ENCODE measurements at regions not wholly inside any gene's neighbourhood (a gene's known extent, or its start where the extent isn't known, plus 50 kb on each side); places are given as distances from the start of the nearest gene placed in this dataset.
A peak's percentile ranks its signal among the peaks of the same experiment; 100 is the strongest.

GRCh38 chr11:70820712-70821111, 422.4 kb downstream of the CTTN start:
- H3K27ac ChIP-seq: no peak overlapping the region
- TF ChIP-seq, protein P1, sequence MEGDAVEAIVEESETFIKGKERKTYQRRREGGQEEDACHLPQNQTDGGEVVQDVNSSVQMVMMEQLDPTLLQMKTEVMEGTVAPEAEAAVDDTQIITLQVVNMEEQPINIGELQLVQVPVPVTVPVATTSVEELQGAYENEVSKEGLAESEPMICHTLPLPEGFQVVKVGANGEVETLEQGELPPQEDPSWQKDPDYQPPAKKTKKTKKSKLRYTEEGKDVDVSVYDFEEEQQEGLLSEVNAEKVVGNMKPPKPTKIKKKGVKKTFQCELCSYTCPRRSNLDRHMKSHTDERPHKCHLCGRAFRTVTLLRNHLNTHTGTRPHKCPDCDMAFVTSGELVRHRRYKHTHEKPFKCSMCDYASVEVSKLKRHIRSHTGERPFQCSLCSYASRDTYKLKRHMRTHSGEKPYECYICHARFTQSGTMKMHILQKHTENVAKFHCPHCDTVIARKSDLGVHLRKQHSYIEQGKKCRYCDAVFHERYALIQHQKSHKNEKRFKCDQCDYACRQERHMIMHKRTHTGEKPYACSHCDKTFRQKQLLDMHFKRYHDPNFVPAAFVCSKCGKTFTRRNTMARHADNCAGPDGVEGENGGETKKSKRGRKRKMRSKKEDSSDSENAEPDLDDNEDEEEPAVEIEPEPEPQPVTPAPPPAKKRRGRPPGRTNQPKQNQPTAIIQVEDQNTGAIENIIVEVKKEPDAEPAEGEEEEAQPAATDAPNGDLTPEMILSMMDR (IDR thresholded peaks at IDR 0.05): no peak
- no peak for TF ChIP-seq POLR2A (IDR thresholded peaks at IDR 0.05)
- H3K27me3 ChIP-seq: no peaks in the 10 kb centered on the region
- H3K4me3 ChIP-seq: no peak overlapping the region
- H3K9me3 ChIP-seq: no peaks in the 10 kb centered on the region
- no peaks in the 10 kb centered on the region for H3K4me1 ChIP-seq
- no peak for DNase-seq
- no peaks in the 10 kb centered on the region for H3K36me3 ChIP-seq

DNA sequence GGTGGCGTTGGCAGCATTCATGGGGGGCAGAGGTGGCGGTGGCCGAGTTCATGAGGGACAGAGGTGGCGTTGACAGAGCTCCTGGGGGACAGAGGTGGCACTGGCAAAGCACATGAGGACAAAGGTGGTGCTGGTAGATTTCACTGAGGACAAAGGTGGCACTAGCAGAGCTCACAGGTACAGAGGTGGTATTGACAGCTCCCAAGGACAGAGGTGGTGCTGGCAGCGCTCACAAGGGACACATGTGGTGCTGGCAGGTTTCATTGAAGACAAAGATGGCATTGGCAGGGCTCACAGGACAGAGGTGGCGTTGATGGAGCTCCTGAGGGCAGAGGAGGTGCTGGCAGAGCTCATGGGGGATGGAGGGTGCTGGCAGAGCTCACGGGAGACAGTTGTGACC, 425.4 kb downstream of the CTTN start:
- Histone ChIP-seq H3K27ac (no peak overlapping the region), H3K4me1 (no peaks in the 10 kb centered on the region), H3K4me3 (no peak overlapping the region), H3K27me3 (no peaks in the 10 kb centered on the region), H3K36me3 (no peaks in the 10 kb centered on the region), H3K9me3 (no peaks in the 10 kb centered on the region)
- no peak for DNase-seq
- TF ChIP-seq, protein P1 (IDR thresholded peaks at IDR 0.05): no peak
- no peak for TF ChIP-seq POLR2A (IDR thresholded peaks at IDR 0.05)

- H3K4me3 ChIP-seq: no peak overlapping the region
- TF ChIP-seq, protein P1 (IDR thresholded peaks at IDR 0.05): no peak
- no peak for TF ChIP-seq POLR2A (IDR thresholded peaks at IDR 0.05)
- DNase-seq: no peak
Measured at GRCh38 chr11:70824605-70825245, 426.4 kb downstream of the CTTN start.

GRCh38 chr11:70825893-70826540, 426.4 kb downstream of the SHANK2 start:
- Histone ChIP-seq H3K9me3 (no peaks in the 10 kb centered on the region), H3K4me3 (peak overlapping the region in 1 of 4 donors; percentile 21), H3K36me3 (no peaks in the 10 kb centered on the region), H3K27me3 (no peaks in the 10 kb centered on the region), H3K4me1 (no peaks in the 10 kb centered on the region), H3K27ac (no peak overlapping the region)
- TF ChIP-seq, protein P1 (IDR thresholded peaks at IDR 0.05): no peak
- TF ChIP-seq POLR2A (IDR thresholded peaks at IDR 0.05): no peak
- DNase-seq: no peak

More at GRCh38 chr11:70824605-70825245, 426.4 kb downstream of the CTTN start:
- H3K9me3 ChIP-seq: no peaks in the 10 kb centered on the region
- H3K27ac ChIP-seq: no peak overlapping the region
- no peaks in the 10 kb centered on the region for H3K36me3 ChIP-seq
- no peaks in the 10 kb centered on the region for H3K27me3 ChIP-seq
- no peaks in the 10 kb centered on the region for H3K4me1 ChIP-seq

GRCh38 chr11:70826541-70827335, 425.6 kb downstream of the SHANK2 start:
- Histone ChIP-seq H3K36me3 (no peaks in the 10 kb centered on the region), H3K4me1 (no peaks in the 10 kb centered on the region), H3K4me3 (peak overlapping the region in 1 of 4 donors; percentile 21), H3K27ac (no peak overlapping the region), H3K27me3 (no peaks in the 10 kb centered on the region), H3K9me3 (no peaks in the 10 kb centered on the region)
- TF ChIP-seq, protein P1 (IDR thresholded peaks at IDR 0.05): no peak
- no peak for TF ChIP-seq POLR2A (IDR thresholded peaks at IDR 0.05)
- DNase-seq: no peak
